Astrocyte of the cerebellum (primary cell): ENCODE measurements at regions not wholly inside any gene's neighbourhood (a gene's known extent, or its start where the extent isn't known, plus 50 kb on each side); places are given as distances from the start of the nearest gene placed in this dataset.

Experiments used
- DNase-seq: peaks from one replicate; pipeline ENCODE4 v3.0.0-alpha.2; 2011; ENCODE audit warnings: low read depth
- H3K4me3 ChIP-seq: 2 replicates; pipeline ENCODE4 v1.5.1; 2011; ENCODE audit warnings: mild to moderate bottlenecking, low read depth, low read length, moderate library complexity
- in situ Hi-C: cut with HindIII; loops from 2 replicates; pipeline ENCODE4 v1.10.0; 2017; ENCODE audit warnings: low sequenced_read_pairs
- TF ChIP-seq, protein P1 (sequence below): IDR thresholded peaks from 2 replicates; pipeline ENCODE4 v1.5.1; 2012; ENCODE audit warnings: low read length, low read depth, moderate library complexity, mild to moderate bottlenecking; ENCODE audit errors: missing control alignments

GRCh38 chr6:129938249-129939020 is 77.3 kb upstream of the TMEM244 start:
- in situ Hi-C loops = no loop called here
- TF ChIP-seq, protein P1, sequence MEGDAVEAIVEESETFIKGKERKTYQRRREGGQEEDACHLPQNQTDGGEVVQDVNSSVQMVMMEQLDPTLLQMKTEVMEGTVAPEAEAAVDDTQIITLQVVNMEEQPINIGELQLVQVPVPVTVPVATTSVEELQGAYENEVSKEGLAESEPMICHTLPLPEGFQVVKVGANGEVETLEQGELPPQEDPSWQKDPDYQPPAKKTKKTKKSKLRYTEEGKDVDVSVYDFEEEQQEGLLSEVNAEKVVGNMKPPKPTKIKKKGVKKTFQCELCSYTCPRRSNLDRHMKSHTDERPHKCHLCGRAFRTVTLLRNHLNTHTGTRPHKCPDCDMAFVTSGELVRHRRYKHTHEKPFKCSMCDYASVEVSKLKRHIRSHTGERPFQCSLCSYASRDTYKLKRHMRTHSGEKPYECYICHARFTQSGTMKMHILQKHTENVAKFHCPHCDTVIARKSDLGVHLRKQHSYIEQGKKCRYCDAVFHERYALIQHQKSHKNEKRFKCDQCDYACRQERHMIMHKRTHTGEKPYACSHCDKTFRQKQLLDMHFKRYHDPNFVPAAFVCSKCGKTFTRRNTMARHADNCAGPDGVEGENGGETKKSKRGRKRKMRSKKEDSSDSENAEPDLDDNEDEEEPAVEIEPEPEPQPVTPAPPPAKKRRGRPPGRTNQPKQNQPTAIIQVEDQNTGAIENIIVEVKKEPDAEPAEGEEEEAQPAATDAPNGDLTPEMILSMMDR = no peak
- DNase-seq = no peak
- H3K4me3 ChIP-seq = no peak overlapping the region

GRCh38 chr6:129936329-129937165 is 75.4 kb upstream of the TMEM244 start:
- TF ChIP-seq, protein P1 = peak; percentile 60
- H3K4me3 ChIP-seq = no peak overlapping the region
- in situ Hi-C loops = no loop called here
- DNase-seq = peak; percentile 34

GRCh38 chr6:129932321-129932720 is 71.2 kb upstream of the TMEM244 start:
- in situ Hi-C loops = no loop called here
- TF ChIP-seq, protein P1 = no peak
- no peak for DNase-seq

DNA sequence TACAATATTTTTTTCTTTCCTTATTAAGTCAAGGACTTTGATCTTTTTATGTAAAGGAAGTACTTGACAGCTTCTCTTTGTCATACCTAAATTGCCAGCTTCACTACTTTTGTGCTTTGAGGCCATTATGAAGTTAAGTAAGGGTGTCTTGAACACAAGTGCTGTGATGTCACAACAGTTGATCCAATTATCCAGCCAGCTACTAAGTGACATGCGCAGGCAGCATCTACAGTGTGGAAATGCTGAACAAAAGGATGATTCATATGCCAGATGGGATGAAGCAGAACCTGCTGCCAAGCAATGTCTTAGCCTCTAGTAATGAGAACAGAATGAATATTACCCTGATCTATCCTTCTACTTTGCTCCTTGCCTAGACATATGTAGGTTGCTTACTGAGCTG is 68.3 kb upstream of the TMEM244 start:
- in situ Hi-C loops = no loop called here
- DNase-seq = peak; percentile 15
- TF ChIP-seq, protein P1 = no peak
- no peak overlapping the region for H3K4me3 ChIP-seq

More at GRCh38 chr6:129932321-129932720, 71.2 kb upstream of the TMEM244 start:
- H3K4me3 ChIP-seq = no peak overlapping the region

GRCh38 chr6:129923530-129924250 is 62.6 kb upstream of the TMEM244 start:
- DNase-seq = no peak
- in situ Hi-C loops = no loop called here
- no peak overlapping the region for H3K4me3 ChIP-seq
- TF ChIP-seq, protein P1 = no peak

GRCh38 chr6:129921169-129921817 is 60.2 kb upstream of the TMEM244 start:
- TF ChIP-seq, protein P1 = no peak
- DNase-seq = no peak
- no peak overlapping the region for H3K4me3 ChIP-seq
- in situ Hi-C loops = no loop called here
